ENCODE measurements at regions not wholly inside any gene's neighbourhood (a gene's known extent, or its start where the extent isn't known, plus 50 kb on each side); places are given as distances from the start of the nearest gene placed in this dataset.
"Not testable (repeated sequence)": the region's sequence is repeated elsewhere in the genome, so short reads cannot be mapped to it uniquely, and the experiment has no call there.

DNA sequence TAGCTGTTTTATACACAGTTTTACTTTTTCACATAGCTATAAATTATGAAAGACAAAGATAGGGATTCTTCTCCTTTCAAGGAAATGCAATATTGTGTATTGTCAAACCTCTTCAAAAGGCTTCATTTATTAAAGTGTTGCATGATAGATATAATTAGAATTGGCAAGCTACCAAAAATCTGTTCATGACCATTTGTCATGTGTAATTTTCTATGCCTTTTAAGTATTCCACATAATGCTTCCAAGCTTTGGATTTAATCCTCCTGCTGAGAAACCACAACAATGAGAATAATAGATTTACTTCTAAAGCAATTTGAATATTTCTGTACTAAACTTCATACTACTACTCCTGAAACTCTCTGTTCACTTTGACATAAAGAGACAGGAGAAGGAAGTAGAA lies 403.2 kb upstream of the CCDC179 start:
- no peak for DNase-seq

DNA sequence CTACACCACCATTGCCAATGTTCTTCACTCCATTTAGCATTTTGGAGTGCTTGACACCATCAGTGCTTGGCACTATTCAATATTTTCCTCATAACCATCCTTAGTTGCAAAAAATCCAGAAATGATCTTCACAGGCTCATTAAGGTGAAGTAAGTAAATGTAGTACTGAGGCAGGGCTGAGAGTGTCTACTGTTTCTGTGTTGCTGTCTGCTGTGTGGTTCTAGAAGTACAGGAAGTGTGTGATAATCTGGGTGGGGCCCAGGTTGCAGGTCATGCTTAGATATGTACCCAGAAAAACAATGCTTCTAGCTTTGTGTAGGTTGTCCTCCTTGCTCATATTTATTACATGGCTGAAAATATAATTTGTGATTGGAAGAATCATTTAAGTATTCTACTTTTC lies 411.8 kb upstream of the CCDC179 start:
- DNase-seq, result no peak

- DNase-seq, result no peak
These were observed 417.8 kb upstream of the CCDC179 start for GRCh38 chr11:23278121-23278520.

- no peak for DNase-seq
These were observed 419.8 kb upstream of the CCDC179 start for GRCh38 chr11:23280088-23280487.

GRCh38 chr11:23283666-23284065 lies 423.4 kb upstream of the CCDC179 start:
- DNase-seq, result no peak

- no peak for DNase-seq
These were observed 424.4 kb upstream of the CCDC179 start for GRCh38 chr11:23284631-23285030.

DNA sequence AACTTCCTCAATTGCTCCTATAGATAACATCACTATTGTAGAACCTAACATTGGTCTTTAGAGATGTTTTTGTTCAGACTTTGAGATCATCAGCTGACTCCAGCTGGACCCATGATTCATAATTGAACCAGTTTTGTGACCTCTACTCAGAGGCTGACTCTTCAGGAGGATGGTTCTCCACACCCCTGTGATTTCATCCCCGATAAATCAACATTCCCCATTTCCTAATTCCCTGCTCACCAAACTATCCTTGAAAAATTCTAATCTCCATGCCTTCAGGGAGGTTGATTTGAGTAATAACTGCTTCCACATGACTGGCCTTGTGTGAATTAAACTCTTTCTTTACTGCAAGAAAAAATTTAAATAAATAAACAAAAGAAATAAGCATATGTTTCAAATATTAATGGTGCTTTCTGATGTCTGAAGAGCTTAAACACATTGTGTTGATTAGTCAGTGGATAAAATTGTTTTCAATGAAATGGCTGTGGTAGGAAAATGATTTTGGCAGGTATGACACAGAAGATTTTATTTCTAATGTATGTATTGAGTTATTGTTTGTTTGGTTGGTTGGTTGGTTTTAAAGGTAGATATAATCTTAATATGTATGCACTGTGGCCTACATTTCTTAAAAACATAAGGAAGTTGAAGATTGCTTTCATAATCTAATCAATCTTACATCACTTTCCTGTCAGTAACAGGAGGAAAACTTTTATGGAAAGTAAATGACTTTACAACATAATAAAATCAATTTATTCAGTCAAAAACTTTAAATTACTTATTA lies 427.9 kb upstream of the CCDC179 start:
- DNase-seq, result no peak

DNA sequence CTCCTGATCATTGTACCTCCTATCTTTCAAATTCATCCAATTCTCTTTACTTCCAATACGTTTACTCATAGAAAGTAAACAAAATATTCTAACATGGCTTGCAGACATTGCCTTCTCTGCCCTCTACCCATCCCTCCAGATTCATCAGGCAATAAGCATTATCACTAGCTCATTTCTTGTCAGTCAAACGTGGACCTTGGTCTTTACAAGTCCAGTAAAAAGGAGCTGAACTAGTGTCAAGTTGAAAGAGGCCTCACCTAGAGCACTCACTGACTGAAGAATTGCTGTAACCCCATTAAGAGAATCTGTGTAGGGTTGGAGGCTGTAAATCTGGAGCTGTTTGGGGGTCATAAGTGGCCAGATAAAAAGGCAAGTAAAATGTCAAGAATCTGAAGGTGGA lies 435.0 kb upstream of the CCDC179 start:
- no peak for DNase-seq

DNA sequence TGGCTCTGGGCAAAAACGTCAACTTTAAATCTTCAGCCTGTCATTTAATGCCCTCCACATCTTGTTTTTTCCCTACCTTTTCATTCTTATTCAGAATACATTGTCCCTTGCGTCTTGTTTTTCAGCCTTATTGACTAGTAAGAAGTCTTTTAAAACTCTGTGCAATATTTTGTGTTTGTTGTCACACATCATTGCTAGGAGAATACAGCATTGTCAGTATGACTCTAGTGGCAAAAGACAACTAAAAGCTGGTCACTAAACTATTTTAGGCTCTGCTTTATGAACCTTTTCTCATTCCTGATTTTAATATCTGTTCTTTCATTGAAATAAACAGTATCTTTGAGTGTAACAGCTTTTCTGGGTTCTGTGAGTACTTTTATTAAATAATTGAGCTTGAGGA lies 447.8 kb upstream of the CCDC179 start:
- no peak for DNase-seq

GRCh38 chr11:23310276-23310675 lies 450.0 kb upstream of the CCDC179 start:
- DNase-seq, result no peak

- DNase-seq, result no peak
These were observed 452.0 kb upstream of the CCDC179 start for GRCh38 chr11:23311986-23312940.

DNA sequence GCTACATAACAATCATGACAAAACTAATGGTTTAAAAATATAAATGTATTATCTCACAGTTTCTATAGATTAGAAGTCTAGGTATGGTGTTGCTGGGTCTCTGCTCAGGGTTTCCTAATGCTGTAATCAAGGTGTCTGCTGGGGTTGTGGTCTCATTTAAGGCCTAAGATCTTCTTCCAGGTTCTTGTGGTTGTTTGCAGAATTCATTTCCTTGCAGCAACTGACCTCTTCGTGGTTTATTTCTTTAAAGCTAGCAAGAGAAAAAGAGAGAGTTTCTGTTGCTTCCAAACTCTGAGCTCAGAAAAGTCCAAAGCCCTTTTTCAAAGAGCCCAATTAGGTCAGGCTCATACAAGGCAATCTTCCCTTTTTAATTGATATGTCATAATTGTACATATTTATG lies 452.7 kb upstream of the CCDC179 start:
- no peak for DNase-seq

DNA sequence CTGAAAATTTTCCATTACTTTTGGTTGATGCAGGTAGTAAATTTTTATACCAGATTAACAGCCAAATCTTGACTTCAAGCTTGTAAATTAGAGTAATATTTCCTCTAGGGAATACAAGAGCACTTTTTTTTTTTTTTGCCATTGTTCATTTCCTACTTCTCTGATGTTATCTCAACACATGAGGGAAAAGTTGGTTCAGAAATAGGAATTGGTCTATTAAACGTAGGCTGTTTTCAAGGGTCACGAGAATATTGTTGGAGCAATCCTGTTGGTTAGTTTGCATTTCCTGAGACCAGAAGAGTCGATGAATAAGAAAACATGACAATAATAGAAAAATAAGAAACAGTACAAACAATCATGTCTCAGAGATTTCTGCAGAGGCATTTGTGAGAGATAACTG lies 453.9 kb upstream of the CCDC179 start:
- no peak for DNase-seq

DNA sequence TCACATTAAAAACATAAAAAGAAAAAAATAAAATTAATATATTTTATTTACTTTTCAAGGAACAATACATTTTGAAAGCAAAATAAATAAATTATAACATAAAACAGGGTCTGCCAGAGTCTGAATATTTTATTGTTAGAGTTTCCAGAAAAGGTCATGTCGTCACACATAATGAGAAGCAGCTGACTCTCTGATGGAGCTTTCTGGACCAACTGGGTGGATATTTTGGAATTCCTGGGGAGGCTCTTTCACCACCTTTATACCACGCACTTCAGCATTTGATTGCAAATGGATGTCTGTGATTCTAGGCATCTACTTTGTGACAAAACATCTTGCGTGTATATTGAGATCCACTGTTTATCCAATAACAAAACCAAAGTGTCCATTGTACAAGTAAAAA lies 455.0 kb upstream of the CCDC179 start:
- DNase-seq, result no peak

- no peak for DNase-seq
These were observed 457.5 kb upstream of the CCDC179 start for GRCh38 chr11:23317816-23318215.

GRCh38 chr11:23318670-23319069 lies 458.4 kb upstream of the CCDC179 start:
- DNase-seq, result no peak

DNA sequence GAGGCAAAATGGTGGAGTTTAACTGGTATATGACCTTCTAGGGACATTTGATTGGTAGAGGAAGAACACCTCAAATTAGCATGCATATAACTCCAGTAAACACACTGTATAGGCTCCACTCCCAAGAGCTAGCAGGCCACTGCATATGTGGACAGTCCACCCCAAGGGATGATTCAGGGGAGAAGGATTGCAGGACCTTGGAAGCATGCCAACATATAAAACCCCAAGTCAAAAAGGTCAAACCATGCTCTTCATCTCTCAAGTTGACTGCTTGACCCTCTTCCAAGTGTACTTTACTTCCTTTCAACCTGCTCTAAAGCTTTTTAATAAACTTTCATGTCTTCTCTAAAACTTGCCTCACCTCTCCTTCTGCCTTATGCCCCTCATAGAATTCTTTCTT lies 459.9 kb upstream of the CCDC179 start:
- no peak for DNase-seq

DNA sequence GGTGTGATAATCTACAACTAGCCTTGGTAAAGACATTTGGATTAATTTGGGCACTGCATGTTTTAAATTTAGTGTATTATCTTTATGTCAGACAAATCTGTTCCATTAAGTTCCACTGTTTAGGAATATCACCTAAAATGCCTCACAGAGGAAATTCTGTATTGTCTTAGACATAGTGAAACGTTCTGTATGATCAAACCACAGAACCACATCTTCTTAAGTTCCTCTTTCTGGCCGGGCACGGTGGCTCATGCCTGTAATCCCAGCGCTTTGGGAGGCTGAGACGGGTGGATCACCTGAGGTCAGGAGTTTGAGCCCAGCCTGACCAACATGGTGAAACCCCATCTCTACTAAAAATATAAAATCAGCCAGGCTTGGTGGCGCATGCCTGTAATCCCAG lies 475.3 kb upstream of the CCDC179 start:
- DNase-seq, result not testable (repeated sequence)

- no peak for DNase-seq
These were observed 476.7 kb upstream of the CCDC179 start for GRCh38 chr11:23336961-23337360.

DNA sequence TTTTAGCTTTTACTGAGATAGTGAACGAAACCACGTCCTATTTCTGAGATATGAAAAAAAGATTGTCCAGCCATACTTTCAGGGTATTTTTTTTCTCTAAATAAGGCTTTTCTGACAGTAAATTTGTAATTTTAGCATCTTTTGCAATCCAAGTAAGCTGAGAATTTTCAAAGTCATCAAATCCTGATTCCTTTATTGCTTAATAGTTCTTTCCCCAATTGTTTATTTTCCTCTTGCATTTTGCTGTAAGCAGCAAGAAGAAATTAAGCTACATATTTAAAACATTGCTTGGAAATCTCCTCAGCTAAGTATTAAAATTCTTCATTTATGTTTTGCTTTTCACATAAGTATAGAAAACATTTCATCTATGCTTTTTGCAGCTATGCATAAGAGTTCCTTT lies 493.3 kb upstream of the CCDC179 start:
- no peak for DNase-seq

DNA sequence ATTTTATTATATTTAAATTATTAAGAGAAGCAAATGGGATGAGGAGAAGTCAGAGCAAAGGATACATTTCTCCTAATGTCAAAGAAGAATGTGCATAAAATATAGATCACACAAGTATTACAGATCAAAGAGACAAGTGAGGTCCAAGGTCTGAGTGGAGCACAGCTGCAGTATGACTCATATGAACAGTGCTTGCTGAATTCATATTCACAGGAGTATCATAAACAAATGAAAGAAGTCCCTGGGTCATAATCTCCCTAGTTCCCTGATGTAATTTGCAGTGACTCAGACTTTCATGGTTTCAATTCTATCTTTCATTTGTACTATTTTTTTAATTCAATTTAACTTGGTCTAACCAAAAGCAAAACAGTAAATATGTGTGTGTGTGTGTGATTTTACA lies 499.0 kb upstream of the CCDC179 start:
- no peak for DNase-seq

DNA sequence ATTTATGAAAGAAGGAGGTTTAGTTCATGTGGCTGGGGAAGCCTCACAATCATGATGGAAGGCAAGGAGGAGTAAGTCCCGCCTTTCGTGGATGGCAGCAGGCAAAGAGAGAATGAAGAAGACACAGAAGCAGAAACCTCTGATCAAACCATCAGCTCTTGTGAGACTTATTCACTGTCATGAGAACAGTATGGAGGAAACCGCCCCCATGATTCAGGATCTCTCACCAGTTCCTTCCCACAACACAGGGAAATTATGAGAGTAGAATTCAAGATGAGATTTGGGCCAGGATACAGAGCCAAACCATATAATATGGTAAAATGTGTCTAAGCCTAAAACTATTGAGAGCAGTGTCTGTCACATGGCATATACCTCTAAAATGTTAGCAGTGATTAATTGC lies 503.8 kb upstream of the CCDC179 start:
- no peak for DNase-seq

GRCh38 chr11:23370580-23371275 lies 510.5 kb upstream of the CCDC179 start:
- DNase-seq, result no peak

- no peak for DNase-seq
These were observed 517.6 kb upstream of the CCDC179 start for GRCh38 chr11:23377909-23378308.
